Fibroblast of skin of scalp (primary cell): ENCODE measurements at regions not wholly inside any gene's neighbourhood (a gene's known extent, or its start where the extent isn't known, plus 50 kb on each side); places are given as distances from the start of the nearest gene placed in this dataset.
"Not testable (repeated sequence)": the region's sequence is repeated elsewhere in the genome, so short reads cannot be mapped to it uniquely, and the experiment has no call there.

Source experiments
- DNase-seq: peaks from one replicate; pipeline ENCODE4 v3.0.0-alpha.2; 2013

- no peak for DNase-seq
These were observed 70.0 kb downstream of the KCTD15 start for GRCh38 chr19:33866696-33867095.

GRCh38 chr19:33868076-33868735 is 71.5 kb downstream of the KCTD15 start:
- peak; percentile 11 for DNase-seq

- DNase-seq, result peak; percentile 40
These were observed 72.2 kb downstream of the KCTD15 start for GRCh38 chr19:33868788-33869412.

- DNase-seq, result not testable (repeated sequence)
These were observed 73.7 kb downstream of the KCTD15 start for GRCh38 chr19:33870298-33870932.

GRCh38 chr19:33871605-33872004 is 74.9 kb downstream of the KCTD15 start:
- DNase-seq, result no peak

GRCh38 chr19:33872445-33873320 is 76.0 kb downstream of the KCTD15 start:
- no peak for DNase-seq

GRCh38 chr19:33875071-33875470 is 78.4 kb downstream of the KCTD15 start:
- DNase-seq, result no peak

- no peak for DNase-seq
These were observed 79.5 kb downstream of the KCTD15 start for GRCh38 chr19:33876192-33876591.

GRCh38 chr19:33878030-33878544 is 81.4 kb downstream of the KCTD15 start:
- no peak for DNase-seq

- no peak for DNase-seq
These were observed 82.5 kb downstream of the KCTD15 start for GRCh38 chr19:33878910-33879810.

GRCh38 chr19:33879818-33880575 is 83.3 kb downstream of the KCTD15 start:
- DNase-seq, result no peak

- DNase-seq, result peak; percentile 13
These were observed 87.3 kb downstream of the KCTD15 start for GRCh38 chr19:33883859-33884519.

- no peak for DNase-seq
These were observed 88.6 kb downstream of the KCTD15 start for GRCh38 chr19:33885236-33885635.

- DNase-seq, result no peak
These were observed 91.2 kb downstream of the KCTD15 start for GRCh38 chr19:33887891-33888290.

GRCh38 chr19:33888665-33889064 is 92.0 kb downstream of the KCTD15 start:
- no peak for DNase-seq

- DNase-seq, result no peak
These were observed 93.9 kb downstream of the KCTD15 start for GRCh38 chr19:33890569-33890968.

- no peak for DNase-seq
These were observed 95.1 kb downstream of the KCTD15 start for GRCh38 chr19:33891773-33892172.

GRCh38 chr19:33894787-33895186 is 98.1 kb downstream of the KCTD15 start:
- no peak for DNase-seq

GRCh38 chr19:33895366-33895765 is 98.7 kb downstream of the KCTD15 start:
- no peak for DNase-seq

- no peak for DNase-seq
These were observed 101.5 kb downstream of the KCTD15 start for GRCh38 chr19:33898062-33898677.
